Suprapubic skin (tissue), 3 donors: ENCODE measurements at regions not wholly inside any gene's neighbourhood (a gene's known extent, or its start where the extent isn't known, plus 50 kb on each side); places are given as distances from the start of the nearest gene placed in this dataset.

Experiments used
- EP300 ChIP-seq: sonication (generic); formaldehyde crosslinking; IDR thresholded peaks from one replicate; pipeline ENCODE4 v1.6.1; 2017; ENCODE audit warnings: antibody characterized with exemption
- TF ChIP-seq, protein P1 (sequence below), 2 donors: fragments of 200-600 bp in 1 of 2; fragments of 450-650 bp in 1 of 2; sonication (generic) in 1 of 2; IDR thresholded peaks; one replicate each; pipeline ENCODE4 v1.5.1; 2016 to 2019; ENCODE audit warnings: antibody characterized with exemption in 2 of 2, mild to moderate bottlenecking in 1 of 2, moderate library complexity in 1 of 2

DNA sequence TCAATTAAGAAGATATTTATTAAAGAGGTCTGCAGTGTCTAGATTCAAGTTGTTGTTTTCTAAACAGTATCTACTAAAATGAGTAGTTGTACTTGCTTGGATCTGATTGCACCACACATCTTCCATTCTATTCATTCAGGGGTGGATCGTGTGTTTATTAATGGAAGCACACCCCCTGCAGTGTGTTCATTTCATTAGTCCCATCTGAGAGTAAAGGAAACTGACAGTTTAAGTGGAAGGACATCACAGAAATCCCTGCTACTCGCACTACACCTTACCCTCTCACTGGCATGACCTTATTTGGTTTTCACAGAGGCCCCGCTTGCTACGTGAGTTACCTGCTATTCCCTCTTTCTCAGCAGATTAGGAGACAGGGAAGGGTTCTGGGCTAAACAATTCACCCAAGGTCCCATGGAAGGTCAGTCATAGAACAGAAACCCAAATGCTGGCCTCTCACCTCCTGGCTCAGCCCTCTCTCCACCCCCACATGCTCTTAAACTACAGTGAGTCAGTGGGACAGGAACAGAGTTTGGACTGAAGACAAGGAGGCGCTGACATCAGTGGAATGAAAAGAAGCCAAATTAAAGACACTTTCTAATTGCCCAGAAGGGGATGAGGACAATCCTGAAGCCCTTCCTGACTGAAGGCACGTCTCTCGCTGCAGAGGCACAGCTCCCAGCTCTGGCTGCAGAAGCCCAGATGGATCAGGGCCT is 369.2 kb upstream of the NRP1 start:
- TF ChIP-seq, protein P1, sequence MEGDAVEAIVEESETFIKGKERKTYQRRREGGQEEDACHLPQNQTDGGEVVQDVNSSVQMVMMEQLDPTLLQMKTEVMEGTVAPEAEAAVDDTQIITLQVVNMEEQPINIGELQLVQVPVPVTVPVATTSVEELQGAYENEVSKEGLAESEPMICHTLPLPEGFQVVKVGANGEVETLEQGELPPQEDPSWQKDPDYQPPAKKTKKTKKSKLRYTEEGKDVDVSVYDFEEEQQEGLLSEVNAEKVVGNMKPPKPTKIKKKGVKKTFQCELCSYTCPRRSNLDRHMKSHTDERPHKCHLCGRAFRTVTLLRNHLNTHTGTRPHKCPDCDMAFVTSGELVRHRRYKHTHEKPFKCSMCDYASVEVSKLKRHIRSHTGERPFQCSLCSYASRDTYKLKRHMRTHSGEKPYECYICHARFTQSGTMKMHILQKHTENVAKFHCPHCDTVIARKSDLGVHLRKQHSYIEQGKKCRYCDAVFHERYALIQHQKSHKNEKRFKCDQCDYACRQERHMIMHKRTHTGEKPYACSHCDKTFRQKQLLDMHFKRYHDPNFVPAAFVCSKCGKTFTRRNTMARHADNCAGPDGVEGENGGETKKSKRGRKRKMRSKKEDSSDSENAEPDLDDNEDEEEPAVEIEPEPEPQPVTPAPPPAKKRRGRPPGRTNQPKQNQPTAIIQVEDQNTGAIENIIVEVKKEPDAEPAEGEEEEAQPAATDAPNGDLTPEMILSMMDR (IDR thresholded peaks at IDR 0.05), result no peak
- TF ChIP-seq EP300, result no peak
